Testis (tissue), 2 donors: ENCODE measurements at regions not wholly inside any gene's neighbourhood (a gene's known extent, or its start where the extent isn't known, plus 50 kb on each side); places are given as distances from the start of the nearest gene placed in this dataset.

Experiments used
- CTCF ChIP-seq, 3 experiments: fragments of 450-650 bp in 2 of 3; fragments of 200-600 bp in 1 of 3; sonication (generic) in 1 of 3; IDR thresholded peaks; one replicate each; pipeline ENCODE4 v1.5.1; 2016 to 2019; ENCODE audit warnings: antibody characterized with exemption in 3 of 3, mild to moderate bottlenecking in 2 of 3, moderate library complexity in 1 of 3
- POLR2A ChIP-seq: fragments of 450-650 bp; IDR thresholded peaks from one replicate; pipeline ENCODE4 v1.6.1; 2017; ENCODE audit warnings: antibody characterized with exemption, mild to moderate bottlenecking, moderate library complexity

GRCh38 chr12:127813147-127813546 lies 453.8 kb upstream of the TMEM132C start:
- TF ChIP-seq CTCF (IDR thresholded peaks at IDR 0.05), result no peak
- no peak for TF ChIP-seq POLR2A
